HEK293 (cell line): ENCODE measurements at regions not wholly inside any gene's neighbourhood (a gene's known extent, or its start where the extent isn't known, plus 50 kb on each side); places are given as distances from the start of the nearest gene placed in this dataset.

ENCODE experiments used
- CTCF ChIA-PET: fragments of 350-600 bp; formaldehyde crosslinking; extraction: SDS; loops from one replicate; lab custom pipeline; 2021; ENCODE audit warnings: antibody characterized with exemption; lab: Yijun Ruan, JAX
- POLR2A ChIA-PET: fragments of 300-600 bp; formaldehyde crosslinking; extraction: SDS; loops from one replicate; lab custom pipeline; 2020; ENCODE audit warnings: antibody characterized with exemption, inconsistent platforms; lab: Yijun Ruan, JAX
- H3K27ac ChIP-seq: fragments of 200-500 bp; sonication (Bioruptor generic); 2 replicates; pipeline ENCODE4 v1.5.1; 2014; ENCODE audit warnings: low read depth, low read length, control low read depth, inconsistent platforms; ENCODE audit errors: extremely low read depth
- H3K36me3 ChIP-seq, 2 experiments: fragments of 200-500 bp in 1 of 2; sonication (Bioruptor generic) in 1 of 2; 1 replicate in 1 of 2; 2 replicates in 1 of 2; pipeline ENCODE4 v1.5.1; 2014 to 2017; ENCODE audit warnings: inconsistent platforms in 2 of 2, low read length in 2 of 2; ENCODE audit not compliant: control insufficient read depth in 2 of 2, insufficient read depth in 1 of 2
- H3K4me1 ChIP-seq: fragments of 200-500 bp; sonication (Bioruptor generic); 2 replicates; pipeline ENCODE4 v1.5.1; 2014; ENCODE audit warnings: mild to moderate bottlenecking, low read length, inconsistent platforms; ENCODE audit not compliant: control insufficient read depth, insufficient read depth
- H3K4me3 ChIP-seq: 2 replicates; pipeline ENCODE4 v1.5.1; 2011; ENCODE audit warnings: low read depth, mild to moderate bottlenecking, control low read depth, low read length, moderate library complexity
- H3K9me3 ChIP-seq: fragments of 200-500 bp; sonication (Bioruptor generic); 2 replicates; pipeline ENCODE4 v1.5.1; 2014; ENCODE audit warnings: low read depth, low read length, inconsistent platforms; ENCODE audit not compliant: control insufficient read depth, insufficient read depth
- GLIS1 ChIP-seq: fragments of 450-650 bp; formaldehyde crosslinking; IDR thresholded peaks from 2 replicates; pipeline ENCODE4 v1.5.1; 2016; ENCODE audit warnings: missing biosample characterization, missing genetic modification characterization
- GLIS2 ChIP-seq: fragments of 450-650 bp; formaldehyde crosslinking; IDR thresholded peaks from 2 replicates; pipeline ENCODE4 v1.5.1; 2016; ENCODE audit warnings: missing biosample characterization, missing genetic modification characterization
- REPIN1 ChIP-seq: fragments of 450-650 bp; formaldehyde crosslinking; IDR thresholded peaks from 2 replicates; pipeline ENCODE4 v1.5.1; 2017; ENCODE audit warnings: missing biosample characterization, missing genetic modification characterization, low read depth
- ZBTB49 ChIP-seq: fragments of 450-650 bp; formaldehyde crosslinking; IDR thresholded peaks from 2 replicates; pipeline ENCODE4 v1.5.1; 2016; ENCODE audit warnings: missing biosample characterization, missing genetic modification characterization, low read depth
- ZNF148 ChIP-seq: fragments of 450-650 bp; formaldehyde crosslinking; IDR thresholded peaks from 2 replicates; pipeline ENCODE4 v1.5.0; 2017; ENCODE audit warnings: missing biosample characterization, missing genetic modification characterization, borderline replicate concordance
- ZNF510 ChIP-seq: fragments of 450-650 bp; formaldehyde crosslinking; IDR thresholded peaks from 2 replicates; pipeline ENCODE4 v1.5.1; 2018; ENCODE audit warnings: mild to moderate bottlenecking, missing genetic modification characterization, missing biosample characterization; ENCODE audit not compliant: insufficient replicate concordance
- ZNF580 ChIP-seq: fragments of 450-650 bp; formaldehyde crosslinking; IDR thresholded peaks from 2 replicates; pipeline ENCODE4 v1.5.1; 2016; ENCODE audit warnings: missing biosample characterization, missing genetic modification characterization
- ZNF623 ChIP-seq: fragments of 450-650 bp; formaldehyde crosslinking; IDR thresholded peaks from 2 replicates; pipeline ENCODE4 v1.5.1; 2016; ENCODE audit warnings: missing biosample characterization, missing genetic modification characterization
- ZNF639 ChIP-seq: fragments of 450-650 bp; formaldehyde crosslinking; IDR thresholded peaks from 2 replicates; pipeline ENCODE4 v1.5.1; 2016; ENCODE audit warnings: missing biosample characterization, missing genetic modification characterization
- ZNF677 ChIP-seq: fragments of 450-650 bp; IDR thresholded peaks from 2 replicates; pipeline ENCODE4 v1.5.0; 2018; ENCODE audit warnings: missing biosample characterization, mild to moderate bottlenecking, missing genetic modification characterization, moderate library complexity
- ZNF707 ChIP-seq: fragments of 450-650 bp; formaldehyde crosslinking; IDR thresholded peaks from 2 replicates; pipeline ENCODE4 v1.5.1; 2016; ENCODE audit warnings: missing biosample characterization, missing genetic modification characterization
- ZNF777 ChIP-seq: fragments of 450-650 bp; formaldehyde crosslinking; IDR thresholded peaks from 2 replicates; pipeline ENCODE4 v1.5.1; 2017; ENCODE audit warnings: missing biosample characterization, missing genetic modification characterization, borderline replicate concordance
- ZXDB ChIP-seq: fragments of 450-650 bp; formaldehyde crosslinking; IDR thresholded peaks from 2 replicates; pipeline ENCODE4 v1.5.1; 2016; ENCODE audit warnings: missing biosample characterization, missing genetic modification characterization

- TF ChIP-seq ZNF677 (tag by site-specific recombination) (no peak), ZNF510 (tag by site-specific recombination) (no peak), GLIS2 (no peak), ZNF580 (tag by site-specific recombination) (no peak)
Measured at GRCh38 chrX:63889001-63889400, 104.0 kb upstream of the ARHGEF9 start (continued).

- POLR2A ChIA-PET, result no interaction called here
Measured at GRCh38 chrX:63884821-63885790, 100.1 kb upstream of the ARHGEF9 start.

More at GRCh38 chrX:63884821-63885790, 100.1 kb upstream of the ARHGEF9 start:
- Histone ChIP-seq H3K9me3 (no peaks in the 10 kb centered on the region; the same call in 1 of the 2 replicates), H3K4me1 (no peaks in the 10 kb centered on the region), H3K36me3 (no peaks in the 10 kb centered on the region), H3K27ac (no peak overlapping the region), H3K4me3 (no peak overlapping the region)
- CTCF ChIA-PET, result no interaction called here
- TF ChIP-seq REPIN1 (tag by site-specific recombination) (no peak), ZNF707 (tag by site-specific recombination) (no peak), ZBTB49 (tag by site-specific recombination) (no peak), ZXDB (tag by site-specific recombination) (no peak), ZNF148 (tag by site-specific recombination) (no peak), ZNF623 (tag by site-specific recombination) (no peak), GLIS1 (no peak), ZNF777 (no peak), ZNF639 (tag by site-specific recombination) (no peak)
